H9 (cell line): ENCODE measurements at regions not wholly inside any gene's neighbourhood (a gene's known extent, or its start where the extent isn't known, plus 50 kb on each side); places are given as distances from the start of the nearest gene placed in this dataset.
"Not testable (repeated sequence)": the region's sequence is repeated elsewhere in the genome, so short reads cannot be mapped to it uniquely, and the experiment has no call there.

Source experiments
- DNase-seq: peaks from one replicate; pipeline ENCODE4 v3.0.0-alpha.2; 2017
- H2AFZ ChIP-seq: one replicate; pipeline ENCODE4 v1.6.1; 2013; ENCODE audit warnings: mild to moderate bottlenecking, low read length, control low read depth, moderate library complexity
- H2AK5ac ChIP-seq: 2 replicates; pipeline ENCODE4 v1.6.1; 2013; ENCODE audit warnings: low read length, control low read depth, mixed read lengths; ENCODE audit not compliant: insufficient read length
- H2BK120ac ChIP-seq: one replicate; pipeline ENCODE4 v1.6.1; 2013; ENCODE audit warnings: low read depth, mild to moderate bottlenecking, low read length, control low read depth, inconsistent platforms; ENCODE audit not compliant: poor library complexity, severe bottlenecking
- H2BK12ac ChIP-seq: 2 replicates; pipeline ENCODE4 v1.6.1; 2013; ENCODE audit warnings: low read length, control low read depth, mixed read lengths, low read depth; ENCODE audit not compliant: insufficient read length
- H2BK15ac ChIP-seq: 2 replicates; pipeline ENCODE4 v1.6.1; 2013; ENCODE audit warnings: low read depth, low read length, control low read depth
- H2BK20ac ChIP-seq: one replicate; pipeline ENCODE4 v1.6.1; 2013; ENCODE audit warnings: low read depth, mild to moderate bottlenecking, low read length, control low read depth, inconsistent platforms; ENCODE audit not compliant: poor library complexity, severe bottlenecking
- H2BK5ac ChIP-seq: 2 replicates; pipeline ENCODE4 v1.6.1; 2013; ENCODE audit warnings: low read length, control low read depth, mixed read lengths; ENCODE audit not compliant: insufficient read length
- H3K14ac ChIP-seq: 2 replicates; pipeline ENCODE4 v1.6.1; 2013; ENCODE audit warnings: low read length, control low read depth; ENCODE audit not compliant: insufficient read depth
- H3K18ac ChIP-seq: 2 replicates; pipeline ENCODE4 v1.6.1; 2013; ENCODE audit warnings: low read depth, mild to moderate bottlenecking, mixed read lengths, low read length, control low read depth; ENCODE audit not compliant: insufficient read length
- H3K23ac ChIP-seq: 2 replicates; pipeline ENCODE4 v1.6.1; 2013; ENCODE audit warnings: low read length, control low read depth, mixed read lengths, low read depth; ENCODE audit not compliant: insufficient read length
- H3K23me2 ChIP-seq: 2 replicates; pipeline ENCODE4 v1.6.1; 2013; ENCODE audit warnings: low read depth, mild to moderate bottlenecking, mixed read lengths, low read length, control low read depth; ENCODE audit not compliant: insufficient read length, poor library complexity, severe bottlenecking
- H3K27ac ChIP-seq: 2 replicates; pipeline ENCODE4 v1.5.1; 2013; ENCODE audit warnings: low read length, control low read depth, mixed read lengths, low read depth; ENCODE audit not compliant: insufficient read length
- H3K27me3 ChIP-seq: 2 replicates; pipeline ENCODE4 v1.6.1; 2013; ENCODE audit warnings: low read length, control low read depth, inconsistent platforms; ENCODE audit not compliant: insufficient read depth
- H3K4ac ChIP-seq: 2 replicates; pipeline ENCODE4 v1.6.1; 2013; ENCODE audit warnings: low read depth, mild to moderate bottlenecking, control low read depth, inconsistent platforms, low read length, moderate library complexity
- H3K4me1 ChIP-seq: 2 replicates; pipeline ENCODE4 v1.6.1; 2013; ENCODE audit warnings: low read length, control low read depth, inconsistent platforms; ENCODE audit not compliant: insufficient read depth
- H3K4me2 ChIP-seq: 2 replicates; pipeline ENCODE4 v1.6.1; 2013; ENCODE audit warnings: low read length, control low read depth, mixed read lengths; ENCODE audit not compliant: insufficient read length, insufficient read depth
- H3K56ac ChIP-seq: 2 replicates; pipeline ENCODE4 v1.6.1; 2013; ENCODE audit warnings: low read depth, mild to moderate bottlenecking, mixed read lengths, low read length, control low read depth; ENCODE audit not compliant: insufficient read length
- H3K79me1 ChIP-seq: 2 replicates; pipeline ENCODE4 v1.6.1; 2013; ENCODE audit warnings: low read depth, mild to moderate bottlenecking, moderate library complexity, low read length, control low read depth, inconsistent platforms; ENCODE audit not compliant: insufficient read depth, poor library complexity, severe bottlenecking
- H3K79me2 ChIP-seq: 2 replicates; pipeline ENCODE4 v1.6.1; 2013; ENCODE audit warnings: low read length, control low read depth, inconsistent platforms; ENCODE audit not compliant: insufficient read depth
- H3K9ac ChIP-seq: 2 replicates; pipeline ENCODE4 v1.6.1; 2013; ENCODE audit warnings: low read length, control low read depth, mixed read lengths; ENCODE audit not compliant: insufficient read length; ENCODE audit errors: extremely low read depth
- H3K9me3 ChIP-seq: one replicate; pipeline ENCODE4 v1.6.1; 2013; ENCODE audit warnings: low read depth, low read length, inconsistent platforms; ENCODE audit not compliant: control insufficient read depth
- H3T11ph ChIP-seq: one replicate; pipeline ENCODE4 v1.6.1; 2013; ENCODE audit warnings: mild to moderate bottlenecking, low read length, control low read depth, inconsistent platforms
- H4K20me1 ChIP-seq: one replicate; pipeline ENCODE4 v1.6.1; 2013; ENCODE audit not compliant: control insufficient read depth, insufficient read length, insufficient read depth
- H4K5ac ChIP-seq: 2 replicates; pipeline ENCODE4 v1.6.1; 2013; ENCODE audit warnings: low read depth, mild to moderate bottlenecking, mixed read lengths, low read length, control low read depth; ENCODE audit not compliant: insufficient read length
- H4K8ac ChIP-seq: replicated peaks from 2 replicates; pipeline ENCODE4 v1.6.1; 2013; ENCODE audit warnings: low read length, control low read depth, mixed read lengths, low read depth; ENCODE audit not compliant: insufficient read length
- H4K91ac ChIP-seq: 2 replicates; pipeline ENCODE4 v1.6.1; 2013; ENCODE audit warnings: low read depth, mild to moderate bottlenecking, moderate library complexity, mixed read lengths, low read length, control low read depth; ENCODE audit not compliant: insufficient read length
- H3K27ac Mint-ChIP-seq, 3 experiments: 2 replicates in 2 of 3; 3 replicates in 1 of 3; pipeline ENCODE4 v1.8.0; 2020 to 2021; ENCODE audit warnings: mixed read lengths in 3 of 3, mild to moderate bottlenecking in 1 of 3, moderate library complexity in 1 of 3
- H3K27me3 Mint-ChIP-seq: 2 replicates; pipeline ENCODE4 v1.8.0; 2021; ENCODE audit warnings: low read depth, mild to moderate bottlenecking, moderate library complexity, mixed read lengths
- H3K36me3 Mint-ChIP-seq, 3 experiments: 2 replicates in 2 of 3; 3 replicates in 1 of 3; pipeline ENCODE4 v1.8.0; 2020 to 2021; ENCODE audit warnings: low read depth in 3 of 3, mixed read lengths in 3 of 3; ENCODE audit not compliant: insufficient read depth in 1 of 3
- H3K4me1 Mint-ChIP-seq, 2 experiments: 2 replicates each; pipeline ENCODE4 v1.8.0; 2020; ENCODE audit warnings: mixed read lengths in 2 of 2
- H3K4me3 Mint-ChIP-seq, 2 experiments: 2 replicates in 1 of 2; 3 replicates in 1 of 2; pipeline ENCODE4 v1.8.0; 2020 to 2021; ENCODE audit warnings: mild to moderate bottlenecking in 2 of 2, mixed read lengths in 2 of 2, moderate library complexity in 1 of 2
- H3K9me3 Mint-ChIP-seq, 2 experiments: 2 replicates in 1 of 2; 3 replicates in 1 of 2; pipeline ENCODE4 v1.8.0; 2020; ENCODE audit warnings: mild to moderate bottlenecking in 2 of 2, mixed read lengths in 2 of 2, moderate library complexity in 1 of 2
- WGBS: extraction: QIAGEN DNeasy Blood & Tissue Kit; methylation state at CpG from one replicate; pipeline ENCODE4 v1.1.7; 2013; ENCODE audit warnings: missing lambda C conversion rate, low lambda C conversion rate, mixed read lengths; ENCODE audit not compliant: insufficient read length; ENCODE audit errors: extremely low coverage; 5-methylcytosine and 5-hydroxymethylcytosine counted together
- TF ChIP-seq, protein P1 (sequence below): fragments of 200-600 bp; sonication (generic); conservative IDR thresholded peaks from 3 replicates; pipeline ENCODE4 v1.8.0; 2021; ENCODE audit warnings: antibody characterized with exemption, mild to moderate bottlenecking

DNA sequence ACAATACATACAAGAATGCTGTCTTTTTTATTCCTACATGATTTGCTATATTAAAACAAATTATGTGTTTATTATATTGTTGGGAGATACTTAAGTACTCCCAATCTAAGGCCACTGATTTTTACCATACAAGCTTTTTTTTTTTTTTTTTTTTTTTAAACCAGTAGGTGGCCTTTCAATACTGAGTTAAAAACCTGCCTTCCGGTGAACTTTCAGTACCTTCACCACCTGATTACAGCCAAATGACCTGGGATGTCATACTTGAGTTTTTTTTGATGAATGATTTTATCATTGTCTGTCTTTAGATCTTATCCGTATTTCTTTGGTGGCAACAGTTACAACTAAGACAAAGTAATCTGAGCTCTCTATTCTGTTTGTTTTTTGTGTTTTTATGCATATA, 94.0 kb upstream of the FOLH1 start:
- no peaks in the 10 kb centered on the region for H3K27me3 Mint-ChIP-seq
- Histone ChIP-seq H3K79me1 (no peaks in the 10 kb centered on the region), H3K27ac (no peak overlapping the region), H4K20me1 (no peaks in the 10 kb centered on the region), H3K4me1 (no peaks in the 10 kb centered on the region), H3K4me2 (no peak overlapping the region), H2BK120ac (no peak overlapping the region), H2AFZ (no peak overlapping the region), H3K23ac (no peak overlapping the region), H3K4ac (no peak overlapping the region), H2BK5ac (no peak overlapping the region), H3K9ac (no peak overlapping the region), H3K9me3 (no peaks in the 10 kb centered on the region), H3K23me2 (no peaks in the 10 kb centered on the region), H4K5ac (no peak overlapping the region), H2BK15ac (no peak overlapping the region), H3K79me2 (no peaks in the 10 kb centered on the region), H3K14ac (no peak overlapping the region), H4K91ac (no peak overlapping the region), H4K8ac (no peak overlapping the region), H3K18ac (no peak overlapping the region), H3T11ph (no peak overlapping the region), H3K27me3 (no peaks in the 10 kb centered on the region), H3K56ac (no peak overlapping the region), H2BK20ac (no peak overlapping the region), H2AK5ac (no peak overlapping the region), H2BK12ac (no peak overlapping the region)
- peaks cover 5 to 6% (median 5%) of the 10 kb centered on the region in 3 experiments; a peak in 4 of 7 replicates for H3K36me3 Mint-ChIP-seq
- DNase-seq = no peak
- H3K4me1 Mint-ChIP-seq = peaks cover 21 to 29% of the 10 kb centered on the region in 2 experiments
- no peak overlapping the region for H3K27ac Mint-ChIP-seq
- TF ChIP-seq, protein P1, sequence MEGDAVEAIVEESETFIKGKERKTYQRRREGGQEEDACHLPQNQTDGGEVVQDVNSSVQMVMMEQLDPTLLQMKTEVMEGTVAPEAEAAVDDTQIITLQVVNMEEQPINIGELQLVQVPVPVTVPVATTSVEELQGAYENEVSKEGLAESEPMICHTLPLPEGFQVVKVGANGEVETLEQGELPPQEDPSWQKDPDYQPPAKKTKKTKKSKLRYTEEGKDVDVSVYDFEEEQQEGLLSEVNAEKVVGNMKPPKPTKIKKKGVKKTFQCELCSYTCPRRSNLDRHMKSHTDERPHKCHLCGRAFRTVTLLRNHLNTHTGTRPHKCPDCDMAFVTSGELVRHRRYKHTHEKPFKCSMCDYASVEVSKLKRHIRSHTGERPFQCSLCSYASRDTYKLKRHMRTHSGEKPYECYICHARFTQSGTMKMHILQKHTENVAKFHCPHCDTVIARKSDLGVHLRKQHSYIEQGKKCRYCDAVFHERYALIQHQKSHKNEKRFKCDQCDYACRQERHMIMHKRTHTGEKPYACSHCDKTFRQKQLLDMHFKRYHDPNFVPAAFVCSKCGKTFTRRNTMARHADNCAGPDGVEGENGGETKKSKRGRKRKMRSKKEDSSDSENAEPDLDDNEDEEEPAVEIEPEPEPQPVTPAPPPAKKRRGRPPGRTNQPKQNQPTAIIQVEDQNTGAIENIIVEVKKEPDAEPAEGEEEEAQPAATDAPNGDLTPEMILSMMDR = no peak; the same call in 2 of the 3 replicates
- H3K9me3 Mint-ChIP-seq = peaks cover 25 to 60% of the 10 kb centered on the region in 2 experiments
- no CpG with 5 or more reads among the region's 2 CpGs for WGBS
- H3K4me3 Mint-ChIP-seq = no peak overlapping the region

DNA sequence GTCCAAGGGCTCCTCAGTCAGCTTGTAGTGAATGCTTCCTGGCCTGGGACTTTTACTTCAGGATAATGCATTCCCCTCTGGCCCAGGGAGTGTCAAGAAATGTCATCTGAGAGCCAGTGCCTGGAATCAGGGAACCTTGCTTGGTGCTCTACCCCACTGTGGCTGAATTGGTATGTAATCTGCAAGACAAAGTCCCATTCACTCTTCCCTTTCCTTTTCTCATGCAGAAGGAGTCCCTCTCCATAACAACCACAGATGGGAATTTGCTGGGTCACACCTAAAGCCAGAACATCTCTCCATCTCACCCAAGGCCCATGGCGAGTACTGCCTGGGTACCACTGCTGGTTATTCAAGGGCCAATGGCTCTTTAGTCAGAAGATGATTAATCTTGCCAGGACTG, 89.6 kb upstream of the FOLH1 start:
- not testable (repeated sequence) for H3K23me2 ChIP-seq, H3K9me3 ChIP-seq, H3K4ac ChIP-seq, H4K91ac ChIP-seq, H3K27me3 Mint-ChIP-seq, H3K79me1 ChIP-seq, H2BK15ac ChIP-seq, H4K8ac ChIP-seq, H2BK120ac ChIP-seq, H3K14ac ChIP-seq, H2AFZ ChIP-seq, H3K18ac ChIP-seq, H4K20me1 ChIP-seq, H3K79me2 ChIP-seq, H4K5ac ChIP-seq, H3K56ac ChIP-seq, H3K9ac ChIP-seq, H2BK12ac ChIP-seq, H2BK20ac ChIP-seq, H3T11ph ChIP-seq, H3K4me1 ChIP-seq, H3K27me3 ChIP-seq, H3K4me2 ChIP-seq, H2BK5ac ChIP-seq, H3K23ac ChIP-seq, H2AK5ac ChIP-seq, H3K4me3 Mint-ChIP-seq
- H3K27ac Mint-ChIP-seq = peak overlapping the region; percentile 47 to 91 (median 88); a peak in 5 of 7 replicates
- H3K27ac ChIP-seq = peak overlapping the region; percentile 11
- H3K9me3 Mint-ChIP-seq = peaks cover 39 to 68% of the 10 kb centered on the region in 2 experiments
- peaks cover 20 to 32% of the 10 kb centered on the region in 2 experiments for H3K4me1 Mint-ChIP-seq
- WGBS = no CpG with 5 or more reads among the region's 1 CpG
- peak; percentile 84 for DNase-seq
- peaks cover 6 to 15% (median 10%) of the 10 kb centered on the region in 3 experiments; a peak in 6 of 7 replicates for H3K36me3 Mint-ChIP-seq
